ENCODE measurements at regions not wholly inside any gene's neighbourhood (a gene's known extent, or its start where the extent isn't known, plus 50 kb on each side); places are given as distances from the start of the nearest gene placed in this dataset.

GRCh38 chr1:222920169-222920568, 105.3 kb downstream of the DISP1 start:
- no peak overlapping the region for H3K4me2 ChIP-seq
- TF ChIP-seq YY1 (IDR thresholded peaks at IDR 0.05; ENCODE audit: low read depth) (no peak), TEAD4 (IDR thresholded peaks at IDR 0.05; ENCODE audit: borderline replicate concordance, insufficient read depth) (no peak), RAD21 (IDR thresholded peaks at IDR 0.05; ENCODE audit: low read length) (no peak), EZH2phosphoT487 (IDR thresholded peaks at IDR 0.05; ENCODE audit: borderline replicate concordance, low read depth) (no peak), NRF1 (IDR thresholded peaks at IDR 0.05; ENCODE audit: low read depth, low read length) (no peak), RXRA (IDR thresholded peaks at IDR 0.05; ENCODE audit: borderline replicate concordance, low read depth) (no peak), EP300 (IDR thresholded peaks at IDR 0.05; ENCODE audit: borderline replicate concordance in 1 of 2, low read depth in 1 of 2, low read length in 1 of 2) (peak in 1 of 2 experiments; percentile 52; a peak in 1 of 4 replicates), JUND (IDR thresholded peaks at IDR 0.05) (peak; percentile 39), FOXJ3 (CRISPR knock-in tag; IDR thresholded peaks at IDR 0.05) (no peak), ELF1 (IDR thresholded peaks at IDR 0.05) (no peak), FOSL2 (IDR thresholded peaks at IDR 0.05; ENCODE audit: borderline replicate concordance, low read depth) (0 out of 2 replicates have a peak, but pooled peaks have one; percentile 20), TAF1 (IDR thresholded peaks at IDR 0.05; ENCODE audit: borderline replicate concordance, low read depth, low read length) (no peak), GABPA (IDR thresholded peaks at IDR 0.05; ENCODE audit: low read depth) (no peak), USF1 (IDR thresholded peaks at IDR 0.05; ENCODE audit: borderline replicate concordance, low read depth) (no peak), MXI1 (IDR thresholded peaks at IDR 0.05; ENCODE audit: low read depth, low read length) (no peak), FOXM1 (IDR thresholded peaks at IDR 0.05; ENCODE audit: low read depth) (0 out of 2 replicates have a peak, but pooled peaks have one; percentile 23), RFX5 (IDR thresholded peaks at IDR 0.05; ENCODE audit: low read length) (no peak), SMC3 (IDR thresholded peaks at IDR 0.05; ENCODE audit: low read depth, low read length) (no peak), CHD2 (IDR thresholded peaks at IDR 0.05; ENCODE audit: low read length, partially characterized antibody) (no peak), RCOR1 (IDR thresholded peaks at IDR 0.05; ENCODE audit: low read length) (no peak), GATA2 (CRISPR knock-in tag; IDR thresholded peaks at IDR 0.05) (no peak), TCF12 (IDR thresholded peaks at IDR 0.05) (peak; percentile 55), SIN3A (IDR thresholded peaks at IDR 0.05; ENCODE audit: borderline replicate concordance, low read depth, low read length) (no peak)
- TF ChIP-seq, protein P1, sequence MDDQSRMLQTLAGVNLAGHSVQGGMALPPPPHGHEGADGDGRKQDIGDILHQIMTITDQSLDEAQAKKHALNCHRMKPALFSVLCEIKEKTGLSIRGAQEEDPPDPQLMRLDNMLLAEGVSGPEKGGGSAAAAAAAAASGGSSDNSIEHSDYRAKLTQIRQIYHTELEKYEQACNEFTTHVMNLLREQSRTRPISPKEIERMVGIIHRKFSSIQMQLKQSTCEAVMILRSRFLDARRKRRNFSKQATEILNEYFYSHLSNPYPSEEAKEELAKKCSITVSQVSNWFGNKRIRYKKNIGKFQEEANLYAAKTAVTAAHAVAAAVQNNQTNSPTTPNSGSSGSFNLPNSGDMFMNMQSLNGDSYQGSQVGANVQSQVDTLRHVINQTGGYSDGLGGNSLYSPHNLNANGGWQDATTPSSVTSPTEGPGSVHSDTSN (IDR thresholded peaks at IDR 0.05) = peak; percentile 68; the same call in 1 of the 2 replicates
- TF ChIP-seq, protein P2, sequence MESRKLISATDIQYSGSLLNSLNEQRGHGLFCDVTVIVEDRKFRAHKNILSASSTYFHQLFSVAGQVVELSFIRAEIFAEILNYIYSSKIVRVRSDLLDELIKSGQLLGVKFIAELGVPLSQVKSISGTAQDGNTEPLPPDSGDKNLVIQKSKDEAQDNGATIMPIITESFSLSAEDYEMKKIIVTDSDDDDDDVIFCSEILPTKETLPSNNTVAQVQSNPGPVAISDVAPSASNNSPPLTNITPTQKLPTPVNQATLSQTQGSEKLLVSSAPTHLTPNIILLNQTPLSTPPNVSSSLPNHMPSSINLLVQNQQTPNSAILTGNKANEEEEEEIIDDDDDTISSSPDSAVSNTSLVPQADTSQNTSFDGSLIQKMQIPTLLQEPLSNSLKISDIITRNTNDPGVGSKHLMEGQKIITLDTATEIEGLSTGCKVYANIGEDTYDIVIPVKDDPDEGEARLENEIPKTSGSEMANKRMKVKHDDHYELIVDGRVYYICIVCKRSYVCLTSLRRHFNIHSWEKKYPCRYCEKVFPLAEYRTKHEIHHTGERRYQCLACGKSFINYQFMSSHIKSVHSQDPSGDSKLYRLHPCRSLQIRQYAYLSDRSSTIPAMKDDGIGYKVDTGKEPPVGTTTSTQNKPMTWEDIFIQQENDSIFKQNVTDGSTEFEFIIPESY (IDR thresholded peaks at IDR 0.05; ENCODE audit: borderline replicate concordance, low read depth) = no peak
- TF ChIP-seq, protein P3, sequence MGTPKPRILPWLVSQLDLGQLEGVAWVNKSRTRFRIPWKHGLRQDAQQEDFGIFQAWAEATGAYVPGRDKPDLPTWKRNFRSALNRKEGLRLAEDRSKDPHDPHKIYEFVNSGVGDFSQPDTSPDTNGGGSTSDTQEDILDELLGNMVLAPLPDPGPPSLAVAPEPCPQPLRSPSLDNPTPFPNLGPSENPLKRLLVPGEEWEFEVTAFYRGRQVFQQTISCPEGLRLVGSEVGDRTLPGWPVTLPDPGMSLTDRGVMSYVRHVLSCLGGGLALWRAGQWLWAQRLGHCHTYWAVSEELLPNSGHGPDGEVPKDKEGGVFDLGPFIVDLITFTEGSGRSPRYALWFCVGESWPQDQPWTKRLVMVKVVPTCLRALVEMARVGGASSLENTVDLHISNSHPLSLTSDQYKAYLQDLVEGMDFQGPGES (IDR thresholded peaks at IDR 0.05; ENCODE audit: low read depth, low read length) = no peak
- TF ChIP-seq, protein P4, sequence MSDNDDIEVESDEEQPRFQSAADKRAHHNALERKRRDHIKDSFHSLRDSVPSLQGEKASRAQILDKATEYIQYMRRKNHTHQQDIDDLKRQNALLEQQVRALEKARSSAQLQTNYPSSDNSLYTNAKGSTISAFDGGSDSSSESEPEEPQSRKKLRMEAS (IDR thresholded peaks at IDR 0.05; ENCODE audit: low read depth) = no peak
- TF ChIP-seq, protein P5, sequence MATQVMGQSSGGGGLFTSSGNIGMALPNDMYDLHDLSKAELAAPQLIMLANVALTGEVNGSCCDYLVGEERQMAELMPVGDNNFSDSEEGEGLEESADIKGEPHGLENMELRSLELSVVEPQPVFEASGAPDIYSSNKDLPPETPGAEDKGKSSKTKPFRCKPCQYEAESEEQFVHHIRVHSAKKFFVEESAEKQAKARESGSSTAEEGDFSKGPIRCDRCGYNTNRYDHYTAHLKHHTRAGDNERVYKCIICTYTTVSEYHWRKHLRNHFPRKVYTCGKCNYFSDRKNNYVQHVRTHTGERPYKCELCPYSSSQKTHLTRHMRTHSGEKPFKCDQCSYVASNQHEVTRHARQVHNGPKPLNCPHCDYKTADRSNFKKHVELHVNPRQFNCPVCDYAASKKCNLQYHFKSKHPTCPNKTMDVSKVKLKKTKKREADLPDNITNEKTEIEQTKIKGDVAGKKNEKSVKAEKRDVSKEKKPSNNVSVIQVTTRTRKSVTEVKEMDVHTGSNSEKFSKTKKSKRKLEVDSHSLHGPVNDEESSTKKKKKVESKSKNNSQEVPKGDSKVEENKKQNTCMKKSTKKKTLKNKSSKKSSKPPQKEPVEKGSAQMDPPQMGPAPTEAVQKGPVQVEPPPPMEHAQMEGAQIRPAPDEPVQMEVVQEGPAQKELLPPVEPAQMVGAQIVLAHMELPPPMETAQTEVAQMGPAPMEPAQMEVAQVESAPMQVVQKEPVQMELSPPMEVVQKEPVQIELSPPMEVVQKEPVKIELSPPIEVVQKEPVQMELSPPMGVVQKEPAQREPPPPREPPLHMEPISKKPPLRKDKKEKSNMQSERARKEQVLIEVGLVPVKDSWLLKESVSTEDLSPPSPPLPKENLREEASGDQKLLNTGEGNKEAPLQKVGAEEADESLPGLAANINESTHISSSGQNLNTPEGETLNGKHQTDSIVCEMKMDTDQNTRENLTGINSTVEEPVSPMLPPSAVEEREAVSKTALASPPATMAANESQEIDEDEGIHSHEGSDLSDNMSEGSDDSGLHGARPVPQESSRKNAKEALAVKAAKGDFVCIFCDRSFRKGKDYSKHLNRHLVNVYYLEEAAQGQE (IDR thresholded peaks at IDR 0.05; ENCODE audit: low read depth, low read length) = no peak

More at GRCh38 chr1:222920169-222920568, 105.3 kb downstream of the DISP1 start:
- Histone ChIP-seq H3K79me2 (ENCODE audit: insufficient read depth) (no peaks in the 10 kb centered on the region), H4K20me1 (ENCODE audit: insufficient read depth) (no peaks in the 10 kb centered on the region), H3K9me2 (no peaks in the 10 kb centered on the region), H3K9ac (no peak overlapping the region), H2AFZ (ENCODE audit: low read depth) (no peak overlapping the region), H3K27me3 (ENCODE audit: insufficient read depth) (no peaks in the 10 kb centered on the region), H3K36me3 (replicated peaks in 1 of 2; ENCODE audit: control insufficient read depth in 1 of 2, insufficient read depth in 2 of 2, low read length in 1 of 2) (no peaks in the 10 kb centered on the region), H3F3A (replicated peaks; ENCODE audit: insufficient read depth) (peaks cover 8% of the 10 kb centered on the region), H3K4me3 (ENCODE audit: low read depth in 2 of 2, low read length in 1 of 2) (no peak overlapping the region), H3K9me3 (no peaks in the 10 kb centered on the region), H3K27ac (ENCODE audit: low read depth in 2 of 2, low read length in 1 of 2) (peak overlapping the region in 1 of 2 experiments; percentile 34; a peak in 2 of 4 replicates), H3K4me1 (ENCODE audit: control insufficient read depth in 1 of 2, insufficient read depth in 2 of 2, low read depth in 1 of 2, low read length in 1 of 2) (peaks cover 5 to 6% of the 10 kb centered on the region in 2 experiments; a peak in 2 of 4 replicates)
- no peak for DNase-seq
- ChIA-PET POLR2A (no interaction called here), CTCF (no interaction called here)
